RPMI8226 (cell line): ENCODE measurements at regions not wholly inside any gene's neighbourhood (a gene's known extent, or its start where the extent isn't known, plus 50 kb on each side); places are given as distances from the start of the nearest gene placed in this dataset.
"Not testable (repeated sequence)": the region's sequence is repeated elsewhere in the genome, so short reads cannot be mapped to it uniquely, and the experiment has no call there.

Experiments
- DNase-seq: peaks from one replicate; pipeline ENCODE4 v3.0.0-alpha.2; 2015

DNA sequence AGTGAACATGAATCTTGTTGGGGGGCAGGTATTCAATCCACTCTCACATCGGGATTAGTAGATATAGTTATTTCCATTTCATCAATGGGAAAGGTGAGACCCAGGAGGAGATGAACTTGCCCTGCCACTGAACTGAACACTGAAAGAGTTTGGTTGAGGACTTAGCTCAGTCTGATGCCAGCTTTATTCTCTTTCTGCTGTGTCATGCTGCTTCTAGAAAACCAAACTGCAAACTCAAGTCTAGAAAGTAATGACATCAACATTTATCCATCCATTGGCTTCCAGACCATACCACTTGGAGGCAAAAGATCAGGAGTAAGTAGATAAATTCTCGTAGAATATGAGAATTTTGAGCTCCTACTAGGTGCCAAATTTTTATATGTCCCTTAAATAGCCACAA is 288.0 kb upstream of the CTNNB1 start:
- DNase-seq = no peak

DNA sequence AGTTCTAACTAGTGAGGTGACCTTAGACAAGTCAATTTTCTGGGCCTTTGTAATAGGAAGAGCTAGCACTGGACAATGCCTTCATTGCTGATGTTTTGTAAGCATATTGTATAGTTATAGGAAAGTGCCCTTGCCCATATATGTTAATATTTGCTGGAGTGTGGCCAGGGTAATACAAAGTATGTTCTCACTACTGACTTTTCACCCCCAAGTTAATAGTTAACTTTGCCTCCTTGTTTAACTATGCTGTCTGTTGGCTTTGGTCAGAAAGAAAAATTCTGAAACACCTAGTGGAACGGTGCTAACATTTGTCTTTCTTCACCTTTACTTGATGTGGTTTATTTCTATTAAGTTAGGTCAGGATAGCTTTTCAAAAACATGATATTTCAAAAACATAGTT is 287.4 kb upstream of the CTNNB1 start:
- no peak for DNase-seq

- no peak for DNase-seq
These were observed 286.8 kb upstream of the CTNNB1 start for GRCh38 chr3:40912461-40912860.

- no peak for DNase-seq
These were observed 286.1 kb upstream of the CTNNB1 start for GRCh38 chr3:40913192-40913591.

- no peak for DNase-seq
These were observed 285.7 kb upstream of the CTNNB1 start for GRCh38 chr3:40913641-40914040.

- no peak for DNase-seq
These were observed 284.8 kb upstream of the CTNNB1 start for GRCh38 chr3:40914475-40914874.

- no peak for DNase-seq
These were observed 283.9 kb upstream of the CTNNB1 start for GRCh38 chr3:40915346-40915865.

DNA sequence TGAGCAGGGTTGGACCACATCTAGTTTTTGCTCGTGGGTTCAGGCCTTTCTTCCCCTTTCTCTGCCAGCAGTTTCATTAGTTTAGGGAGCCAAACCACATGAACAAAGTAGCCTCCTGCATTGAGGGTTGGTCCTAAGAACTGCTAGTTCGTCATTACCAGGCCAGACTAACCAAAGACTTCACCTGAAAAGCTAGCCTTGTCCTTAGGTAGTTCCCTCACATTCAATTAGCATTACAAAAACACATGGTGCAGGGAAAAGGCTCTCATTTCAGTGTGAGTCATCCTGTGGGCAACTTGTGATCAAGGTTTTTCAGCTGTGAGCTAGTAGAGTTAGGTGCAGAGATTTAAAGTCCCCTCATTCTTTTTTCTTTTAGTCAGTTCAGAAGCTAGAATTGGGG is 279.3 kb upstream of the CTNNB1 start:
- no peak for DNase-seq

DNA sequence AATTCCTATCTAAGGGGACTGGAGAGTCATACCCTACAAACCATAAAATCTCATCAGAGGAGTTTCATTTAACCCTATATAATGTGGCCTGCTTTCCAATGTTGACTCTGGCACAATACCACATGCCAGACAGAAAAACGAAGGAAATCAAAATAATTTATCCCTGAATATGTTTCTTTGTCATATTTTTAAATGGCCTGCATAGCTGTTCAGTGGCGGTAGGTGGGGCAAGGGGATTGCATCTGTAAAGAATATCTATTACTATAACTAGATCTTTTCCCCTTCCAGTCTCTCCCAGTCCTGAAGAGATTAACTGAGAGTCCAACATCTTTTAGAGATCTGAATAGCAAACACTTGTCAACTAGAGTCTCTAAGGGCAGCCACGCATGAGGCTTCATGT is 278.1 kb upstream of the CTNNB1 start:
- no peak for DNase-seq

DNA sequence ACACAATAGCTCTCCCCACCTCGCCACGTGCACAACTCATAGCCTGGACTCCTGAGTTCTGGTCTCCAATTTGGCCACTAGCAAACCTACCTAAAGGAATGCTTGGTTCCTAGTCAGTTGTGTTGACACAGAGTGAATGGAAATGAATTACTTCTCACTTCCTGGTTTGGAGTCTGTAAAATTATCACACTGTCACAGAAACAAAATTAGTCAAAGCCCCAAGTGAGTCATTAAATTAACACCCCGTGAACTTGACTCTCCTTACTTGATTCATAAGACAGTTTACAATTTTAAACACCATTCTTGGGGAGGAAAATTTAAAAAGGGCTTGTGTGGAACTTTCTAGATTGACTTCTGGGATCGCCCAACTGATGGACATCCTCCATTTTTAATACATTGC is 276.2 kb upstream of the CTNNB1 start:
- DNase-seq = no peak

GRCh38 chr3:40923651-40924050 is 275.7 kb upstream of the CTNNB1 start:
- DNase-seq = no peak

DNA sequence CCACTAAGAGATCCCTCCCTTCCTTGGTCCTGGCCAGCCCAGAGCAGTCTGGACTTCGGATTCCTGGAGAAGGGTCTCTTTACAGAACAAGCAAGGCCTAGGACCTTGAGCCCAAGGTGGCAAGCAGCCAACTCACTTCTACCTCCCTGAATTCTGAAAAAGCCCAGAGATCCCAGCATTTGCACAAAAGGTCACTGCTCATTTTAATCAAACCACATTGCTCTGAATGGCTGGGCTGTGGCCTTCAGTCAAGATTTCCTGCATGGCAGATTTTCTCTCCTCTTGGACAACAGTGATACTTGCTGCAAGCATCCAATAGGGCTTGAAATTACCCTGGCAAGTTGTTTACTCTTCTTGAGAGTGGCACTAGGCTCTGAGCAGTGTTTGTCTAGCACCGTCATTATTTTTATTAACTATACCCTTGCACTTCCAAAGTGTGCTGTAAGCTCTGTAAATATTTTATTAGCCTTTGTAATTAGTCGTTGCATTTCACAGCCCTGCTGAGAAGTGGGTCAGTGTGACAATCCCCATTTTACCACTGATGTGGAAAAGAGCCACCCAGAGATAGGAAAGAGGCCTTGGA is 274.7 kb upstream of the CTNNB1 start:
- no peak for DNase-seq

- DNase-seq = no peak
These were observed 274.1 kb upstream of the CTNNB1 start for GRCh38 chr3:40925231-40925630.

- DNase-seq = peak; percentile 5
These were observed 269.2 kb upstream of the CTNNB1 start for GRCh38 chr3:40930131-40930538.

DNA sequence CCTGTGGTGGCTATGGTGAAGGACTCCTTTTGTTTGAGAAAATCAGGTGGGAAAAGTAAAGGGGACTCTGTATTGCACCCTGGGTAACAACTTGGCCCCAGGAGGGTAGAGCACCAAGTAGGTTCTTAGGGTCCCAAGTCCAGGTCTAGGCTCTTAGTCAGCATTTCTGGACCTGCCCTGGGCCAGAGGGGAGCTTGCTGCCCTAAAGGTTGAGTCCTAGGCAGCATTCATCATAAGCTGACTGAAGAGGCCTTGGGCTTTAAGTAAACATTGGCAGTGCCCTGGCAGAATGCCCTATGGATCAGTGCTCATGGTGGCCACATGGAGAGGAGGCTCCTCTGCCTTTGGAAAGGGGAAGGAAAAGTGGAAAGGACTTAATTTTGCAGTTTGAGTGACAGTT is 268.5 kb upstream of the CTNNB1 start:
- no peak for DNase-seq

DNA sequence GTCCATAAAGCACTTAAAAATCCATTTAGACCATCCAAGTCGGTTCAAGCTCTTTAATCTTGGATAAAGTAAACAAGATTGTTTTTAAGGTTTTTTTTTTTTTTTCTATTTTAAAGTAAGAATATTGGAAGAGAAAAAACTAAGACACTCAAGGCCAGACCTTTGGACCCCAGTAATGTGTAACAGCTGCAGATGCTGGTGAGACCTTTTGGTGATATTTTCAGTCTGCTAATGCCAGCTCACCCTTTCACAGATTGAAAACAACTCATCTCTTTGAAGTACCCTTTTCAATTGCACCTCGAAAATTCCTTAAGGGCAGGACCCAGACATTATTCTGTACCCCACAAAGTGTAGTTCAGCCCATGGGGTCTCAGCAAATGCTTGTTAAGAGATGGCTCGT is 260.7 kb upstream of the CTNNB1 start:
- DNase-seq = no peak

- no peak for DNase-seq
These were observed 260.1 kb upstream of the CTNNB1 start for GRCh38 chr3:40939030-40939740.

- DNase-seq = no peak
These were observed 259.6 kb upstream of the CTNNB1 start for GRCh38 chr3:40939741-40940130.

GRCh38 chr3:40940651-40941050 is 258.7 kb upstream of the CTNNB1 start:
- no peak for DNase-seq

GRCh38 chr3:40947022-40947421 is 252.3 kb upstream of the CTNNB1 start:
- DNase-seq = not testable (repeated sequence)

GRCh38 chr3:40949347-40949746 is 250.0 kb upstream of the CTNNB1 start:
- DNase-seq = not testable (repeated sequence)

GRCh38 chr3:40951636-40952035 is 247.7 kb upstream of the CTNNB1 start:
- no peak for DNase-seq

DNA sequence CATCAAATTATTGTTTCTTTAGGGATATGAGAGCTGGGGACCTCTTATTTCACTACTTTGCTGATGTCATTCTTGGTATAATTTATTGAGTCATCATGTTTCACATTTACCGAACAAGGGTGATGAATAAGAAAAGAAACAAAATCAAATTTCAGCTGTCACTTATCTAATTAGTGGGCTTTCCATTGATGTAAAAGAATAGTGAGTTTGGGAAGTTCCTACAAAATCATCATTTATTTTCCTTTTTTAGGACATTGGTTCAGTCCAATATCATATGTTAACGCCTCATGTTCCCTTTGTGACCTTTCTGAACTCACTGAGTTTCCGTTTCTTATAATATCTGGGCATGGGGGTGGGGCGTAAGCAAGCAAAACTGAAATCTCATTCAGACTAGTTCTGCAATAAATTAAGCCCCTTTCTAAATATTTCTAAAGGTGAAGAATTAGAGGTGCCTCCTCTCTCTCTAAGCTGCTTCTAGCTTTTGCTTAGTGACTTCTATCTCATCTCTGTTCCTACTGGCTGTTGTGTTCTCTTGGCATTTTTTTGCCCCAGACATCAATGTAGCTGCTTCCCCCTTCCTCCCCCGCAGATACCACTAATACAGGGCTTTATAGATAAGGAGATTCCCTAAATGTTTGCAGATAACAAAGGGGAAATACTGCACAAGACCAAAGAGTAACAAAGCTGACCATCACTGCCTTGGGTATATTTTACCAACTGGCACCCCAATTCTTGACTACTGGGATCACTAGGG is 238.0 kb upstream of the CTNNB1 start:
- no peak for DNase-seq

DNA sequence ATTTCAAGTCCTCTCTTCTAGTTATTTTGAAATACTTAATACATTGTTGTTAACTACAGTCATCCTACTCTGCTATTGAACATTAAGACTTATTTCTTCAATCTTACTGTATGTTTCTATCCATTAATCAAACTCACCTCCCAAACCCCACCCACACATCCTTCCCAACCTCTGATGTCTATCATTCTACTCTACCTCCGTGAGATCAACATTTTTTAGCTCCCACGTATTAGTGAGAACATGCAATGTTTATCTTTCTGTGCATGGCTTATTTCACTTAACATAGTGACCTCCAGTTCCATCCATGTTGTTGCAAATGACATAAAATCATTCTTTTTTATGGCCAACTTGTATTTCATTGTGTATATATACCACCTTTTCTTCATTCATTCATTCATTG is 236.6 kb upstream of the CTNNB1 start:
- DNase-seq = no peak
